NK-92 treated with Interleukin-12 subunit alpha and Interleukin-12 subunit beta, amount 100 ng/mL, for 24 hours (cell line): ENCODE measurements at regions not wholly inside any gene's neighbourhood (a gene's known extent, or its start where the extent isn't known, plus 50 kb on each side); places are given as distances from the start of the nearest gene placed in this dataset.

Experiments
- DNase-seq: peaks from one replicate; lab custom pipeline; 2025; lab: John Stamatoyannopoulos, UW

GRCh38 chr12:34291426-34291901 is 269.2 kb downstream of the ALG10 start:
- DNase-seq, result no peak

DNA sequence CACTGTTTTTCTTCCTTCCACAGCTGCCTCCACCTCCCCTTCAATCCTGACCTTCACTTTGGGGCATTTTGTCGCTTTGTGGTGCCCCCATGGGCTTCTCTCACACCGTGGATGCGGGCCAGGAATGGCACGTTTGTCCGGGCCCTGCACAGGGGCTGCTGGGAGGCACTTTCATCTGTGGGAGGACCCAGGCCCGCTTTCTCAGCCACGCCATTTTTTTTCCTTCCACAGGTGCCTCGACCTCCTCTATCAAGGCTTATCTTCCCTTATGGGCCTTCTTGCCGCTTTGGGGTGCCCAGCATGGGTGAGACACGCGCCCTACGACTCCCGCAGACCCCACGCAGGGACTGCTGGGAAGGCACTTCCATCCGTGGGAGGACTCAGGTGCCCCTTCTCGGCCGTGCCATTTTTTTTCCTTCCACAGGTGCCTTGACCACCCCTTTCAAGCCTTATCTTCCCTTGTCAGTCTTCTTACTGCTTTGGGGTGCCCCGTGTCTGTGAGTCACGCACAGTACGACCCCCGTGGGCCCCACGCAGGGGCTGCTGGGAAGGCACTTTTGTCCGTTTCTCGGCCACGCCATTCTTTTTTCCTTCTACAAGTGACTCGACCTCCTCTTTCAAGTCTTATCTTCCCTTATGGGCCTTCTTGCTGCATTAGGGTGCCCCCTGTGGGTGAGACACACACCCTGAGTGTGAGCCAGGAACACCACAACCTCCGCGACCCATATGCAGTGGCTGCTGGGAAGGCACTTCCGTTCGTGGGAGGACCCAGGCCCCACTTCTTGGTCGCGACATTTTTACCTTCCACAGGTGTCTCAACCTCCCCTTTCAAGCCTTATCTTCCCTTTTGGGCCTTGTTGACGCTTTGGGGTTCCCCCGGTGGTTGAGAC is 270.7 kb downstream of the ALG10 start:
- DNase-seq, result no peak

- no peak for DNase-seq
Observed at GRCh38 chr12:34294137-34294536, 271.8 kb downstream of the ALG10 start.

GRCh38 chr12:34294671-34295365 is 272.5 kb downstream of the ALG10 start:
- no peak for DNase-seq

DNA sequence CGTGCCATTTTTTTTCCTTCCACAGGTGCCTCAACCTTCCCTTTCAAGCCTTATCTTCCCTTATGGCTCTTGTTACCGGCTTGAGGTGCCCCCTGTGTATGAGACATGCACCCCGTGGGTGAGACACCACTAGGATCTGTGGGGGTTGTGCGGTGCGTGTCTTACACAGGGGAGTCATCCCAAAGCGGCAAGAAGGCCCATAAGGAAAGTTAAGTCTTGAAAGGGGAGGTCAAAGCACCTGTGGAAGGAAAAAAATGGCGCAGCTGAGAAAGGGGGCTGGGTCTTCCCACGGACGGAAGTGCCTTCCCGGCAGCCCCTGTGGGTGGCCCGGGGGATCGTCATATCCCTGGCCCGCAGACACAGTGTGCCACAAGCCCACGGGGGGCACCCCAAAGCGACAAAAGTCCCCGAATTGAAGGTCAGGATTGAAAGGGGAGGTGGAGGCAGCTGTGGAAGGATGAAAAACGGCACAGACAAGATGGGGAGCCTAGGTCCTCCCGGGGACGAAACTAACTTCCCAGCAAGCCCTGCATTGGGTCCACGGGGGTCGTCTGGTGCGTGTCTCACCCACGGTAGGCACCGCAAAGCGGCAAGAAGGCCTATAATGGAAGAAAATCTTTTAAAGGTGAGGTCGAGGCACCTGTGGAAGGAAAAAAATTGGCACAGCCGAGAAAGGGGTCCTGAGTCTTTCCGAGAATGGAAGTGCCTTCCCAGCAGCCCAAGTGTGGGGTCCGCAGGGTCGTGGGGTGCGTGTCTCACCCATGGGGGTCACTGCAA is 273.3 kb downstream of the ALG10 start:
- no peak for DNase-seq

DNA sequence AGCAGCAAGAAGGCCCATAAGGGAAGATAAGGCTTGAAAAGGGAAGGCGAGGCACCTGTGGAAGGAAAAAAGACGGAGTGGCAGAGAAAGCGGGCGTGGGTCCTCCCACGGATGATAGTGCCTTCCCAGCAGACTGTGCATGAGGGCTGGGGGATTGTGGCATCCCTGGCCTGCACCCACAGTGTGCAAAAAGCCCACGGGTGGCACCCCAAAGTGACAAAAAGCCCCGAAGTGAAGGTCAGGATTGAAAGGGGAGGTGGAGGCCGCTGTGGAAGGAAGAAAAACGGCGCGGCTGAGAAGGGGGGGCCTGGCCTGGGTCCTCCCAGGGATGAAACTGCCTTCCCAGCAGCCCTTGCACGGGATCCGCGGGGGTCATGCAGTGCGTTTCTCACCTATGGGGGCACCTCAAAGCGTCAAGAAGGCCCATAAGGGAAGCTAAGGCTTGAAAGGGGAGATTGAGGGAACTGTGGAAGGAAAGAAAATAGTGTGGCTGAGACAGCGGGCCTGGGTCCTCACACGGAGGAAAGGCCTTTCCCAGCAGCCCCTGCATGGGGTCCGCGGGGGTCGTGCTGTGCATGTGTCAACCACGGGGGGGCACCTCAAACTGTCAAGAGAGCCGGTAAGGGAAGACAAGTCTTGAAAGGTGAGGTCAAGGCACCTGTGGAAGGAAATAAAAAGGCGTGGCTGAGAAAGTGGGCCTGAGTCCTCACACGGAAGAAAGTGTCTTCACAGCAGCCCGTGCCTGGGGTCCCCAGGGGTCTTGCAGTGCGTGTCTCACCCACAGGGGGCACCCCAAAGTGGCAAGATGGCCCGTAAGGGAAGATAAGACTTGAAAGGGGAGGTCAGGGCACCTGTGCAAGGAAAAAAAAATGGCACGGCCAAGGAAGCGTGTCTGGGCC is 274.1 kb downstream of the ALG10 start:
- DNase-seq, result no peak

DNA sequence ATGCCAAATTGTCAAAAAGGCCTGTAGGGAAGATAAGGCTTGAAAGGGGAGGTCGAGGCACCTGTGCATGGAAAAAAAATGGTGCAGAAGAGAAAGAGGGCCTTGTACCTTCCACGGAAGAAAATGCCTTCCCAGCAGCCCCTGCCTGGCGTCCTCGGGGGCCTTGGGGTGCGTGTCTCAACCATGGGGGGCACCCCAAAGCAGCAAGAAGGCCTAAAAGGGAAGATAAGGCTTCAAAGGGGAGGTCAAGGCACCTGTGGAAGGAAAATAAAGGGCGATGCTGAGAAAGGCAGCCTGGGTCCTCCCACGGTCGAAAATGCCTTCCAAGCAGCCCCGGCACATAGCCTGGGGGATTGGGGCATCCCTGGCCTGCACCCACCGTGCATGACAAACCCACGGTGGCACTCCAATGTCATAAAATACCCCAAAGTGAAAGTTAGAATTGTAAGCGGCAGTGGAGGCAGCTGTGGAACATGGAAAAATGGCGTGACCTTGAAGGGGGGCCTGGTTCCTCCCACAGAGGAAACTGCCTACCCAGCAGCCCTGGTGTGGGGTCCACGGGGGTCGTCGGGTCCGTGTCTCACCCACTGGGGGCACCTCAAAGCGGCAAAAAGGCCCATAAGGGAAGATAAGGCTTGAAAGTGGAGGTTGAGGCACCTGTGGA is 275.0 kb downstream of the ALG10 start:
- DNase-seq, result no peak

GRCh38 chr12:34297790-34298164 is 275.5 kb downstream of the ALG10 start:
- no peak for DNase-seq

DNA sequence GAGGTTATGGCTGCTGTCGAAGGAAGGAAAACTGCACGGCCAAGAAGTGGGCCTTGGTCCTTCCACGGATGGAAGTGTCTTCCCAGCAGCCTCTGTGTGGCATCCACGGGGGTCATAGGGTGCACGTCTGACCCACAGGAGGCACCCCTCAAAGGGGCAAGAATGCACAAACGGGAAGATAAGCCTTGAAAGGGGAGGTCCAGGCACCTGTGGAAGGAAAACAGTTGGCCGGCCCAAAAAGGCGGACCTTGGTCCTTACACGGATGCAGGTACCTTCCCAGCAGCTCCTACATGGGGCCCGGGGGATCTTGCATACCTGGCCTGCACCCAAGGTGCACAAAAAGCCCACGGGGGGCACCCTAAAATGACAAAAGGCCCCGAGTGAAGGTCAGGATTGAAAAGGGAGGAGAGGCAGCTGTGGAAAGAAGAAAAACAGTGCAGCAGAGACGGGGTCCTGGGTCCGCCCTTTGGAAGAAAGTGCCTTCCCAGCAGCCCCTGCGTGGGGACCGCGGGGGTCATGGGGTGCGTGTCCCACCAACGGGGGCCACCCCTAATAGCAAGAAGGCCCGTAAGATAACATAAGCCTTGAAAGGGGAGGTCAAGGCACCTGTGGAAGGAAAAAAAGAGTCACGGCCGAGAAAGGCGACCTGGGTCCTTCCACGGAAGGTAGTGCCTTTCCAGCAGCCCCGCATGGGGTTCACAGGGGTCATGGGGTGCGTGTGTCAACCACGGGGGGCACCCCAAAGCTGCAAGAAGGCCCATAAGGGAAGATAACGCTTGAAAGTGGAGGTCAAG is 276.1 kb downstream of the ALG10 start:
- no peak for DNase-seq

GRCh38 chr12:34298971-34299801 is 276.9 kb downstream of the ALG10 start:
- no peak for DNase-seq

DNA sequence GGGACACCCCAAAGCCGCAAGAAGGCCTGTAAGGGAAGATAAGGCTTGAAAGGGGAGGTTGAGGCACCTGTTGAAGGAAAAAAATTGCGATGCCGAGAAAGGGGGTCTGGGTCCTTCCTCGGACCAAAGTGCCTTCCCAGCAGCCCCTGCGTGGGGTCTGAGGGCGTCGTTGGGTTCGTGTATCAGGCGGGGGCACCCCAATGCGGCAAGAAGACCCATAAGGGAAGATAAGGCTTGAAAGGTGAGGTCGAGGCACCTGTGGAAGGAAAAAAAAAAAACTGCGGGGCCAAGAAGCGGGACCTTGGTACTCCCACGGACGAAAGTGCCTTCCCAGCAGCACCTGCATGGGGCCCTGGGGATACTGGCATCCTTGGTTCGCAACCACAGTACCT is 277.5 kb downstream of the ALG10 start:
- DNase-seq, result no peak

- DNase-seq, result no peak
Observed at GRCh38 chr12:34300376-34301250, 278.3 kb downstream of the ALG10 start.

- DNase-seq, result no peak
Observed at GRCh38 chr12:34301251-34302130, 279.2 kb downstream of the ALG10 start.

GRCh38 chr12:34302131-34302885 is 280.0 kb downstream of the ALG10 start:
- DNase-seq, result no peak

DNA sequence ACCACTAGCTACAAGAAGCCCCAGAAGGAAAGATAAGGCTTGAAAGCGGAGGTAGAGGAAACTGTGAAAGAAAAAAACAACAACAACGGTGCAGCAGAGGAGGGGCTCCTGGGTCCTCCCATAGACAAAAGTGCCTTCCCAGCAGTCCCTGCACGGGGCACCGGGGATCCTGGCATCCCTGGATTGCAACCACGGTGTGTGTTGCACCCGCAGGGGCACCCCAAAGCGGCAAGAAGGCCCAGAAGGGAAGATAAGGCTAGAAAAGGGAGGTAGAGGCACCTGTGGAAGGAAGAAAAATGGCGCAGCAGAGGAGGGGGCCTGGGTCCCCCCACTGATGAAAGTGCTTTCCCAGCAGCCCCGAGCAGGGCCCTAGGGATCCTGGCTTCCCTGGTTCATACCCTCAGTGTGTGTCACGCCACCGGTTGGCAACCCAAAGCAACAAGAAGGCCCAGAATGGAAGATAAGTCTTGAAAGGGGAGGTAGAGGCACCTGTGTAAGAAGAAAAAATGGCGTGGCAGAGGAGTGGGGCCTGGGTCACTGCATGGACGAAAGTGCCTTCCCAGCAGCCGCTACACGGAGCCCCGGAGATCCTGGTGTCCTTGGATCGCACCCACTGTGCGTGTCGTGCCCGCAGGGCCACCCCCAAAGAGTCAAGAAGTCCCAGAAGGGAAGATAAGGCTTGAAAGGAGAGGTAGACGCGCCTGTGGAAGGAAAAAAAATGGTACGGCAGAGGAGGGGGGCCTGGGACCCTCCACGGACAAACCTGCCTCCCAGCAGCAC is 281.0 kb downstream of the ALG10 start:
- DNase-seq, result no peak

DNA sequence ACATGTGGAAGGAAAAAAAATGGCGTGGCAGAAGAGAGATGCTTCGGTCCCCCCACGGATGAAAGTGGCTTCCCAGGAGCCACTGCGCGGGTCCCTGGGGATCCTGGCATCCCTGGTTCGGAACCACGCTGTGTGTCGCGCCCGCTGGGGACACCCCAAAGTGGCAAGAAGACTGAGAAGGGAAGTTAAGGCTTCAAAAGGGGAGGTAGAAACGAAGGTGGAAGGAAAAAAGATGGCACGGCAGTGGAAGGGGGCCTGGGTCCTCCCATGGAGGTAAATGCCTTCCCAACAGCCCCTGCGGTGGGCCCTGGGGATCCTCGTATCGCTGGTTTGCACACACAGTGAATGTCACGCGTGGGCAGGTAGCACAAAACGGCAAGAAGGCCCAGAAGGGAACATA is 281.7 kb downstream of the ALG10 start:
- no peak for DNase-seq
